Progenitor cell of endocrine pancreas (in vitro differentiated cells): ENCODE measurements at regions not wholly inside any gene's neighbourhood (a gene's known extent, or its start where the extent isn't known, plus 50 kb on each side); places are given as distances from the start of the nearest gene placed in this dataset.

Experiments used
- DNase-seq: peaks from one replicate; pipeline ENCODE4 v3.0.0; 2021; ENCODE audit warnings: low spot score; ENCODE audit not compliant: unreplicated experiment
- H3K27ac Mint-ChIP-seq: 2 replicates; pipeline ENCODE4 v1.8.0; 2021; ENCODE audit warnings: mild to moderate bottlenecking, moderate library complexity, mixed read lengths
- H3K27me3 Mint-ChIP-seq: 2 replicates; pipeline ENCODE4 v1.8.0; 2021; ENCODE audit warnings: mixed read lengths
- H3K36me3 Mint-ChIP-seq: 2 replicates; pipeline ENCODE4 v1.8.0; 2022; ENCODE audit warnings: mixed read lengths; ENCODE audit not compliant: insufficient read depth
- H3K4me1 Mint-ChIP-seq: 2 replicates; pipeline ENCODE4 v1.8.0; 2021; ENCODE audit warnings: low read depth, mixed read lengths
- H3K4me3 Mint-ChIP-seq: 2 replicates; pipeline ENCODE4 v1.8.0; 2021; ENCODE audit warnings: low read depth, mild to moderate bottlenecking, moderate library complexity, mixed read lengths
- H3K9me3 Mint-ChIP-seq: 2 replicates; pipeline ENCODE4 v1.8.0; 2021; ENCODE audit warnings: low read depth, mixed read lengths
- CTCF ChIP-seq: fragments of 200-600 bp; sonication (generic); IDR thresholded peaks from one replicate; pipeline ENCODE4 v1.5.0; 2021; ENCODE audit warnings: antibody characterized with exemption, mild to moderate bottlenecking; ENCODE audit not compliant: unreplicated experiment

DNA sequence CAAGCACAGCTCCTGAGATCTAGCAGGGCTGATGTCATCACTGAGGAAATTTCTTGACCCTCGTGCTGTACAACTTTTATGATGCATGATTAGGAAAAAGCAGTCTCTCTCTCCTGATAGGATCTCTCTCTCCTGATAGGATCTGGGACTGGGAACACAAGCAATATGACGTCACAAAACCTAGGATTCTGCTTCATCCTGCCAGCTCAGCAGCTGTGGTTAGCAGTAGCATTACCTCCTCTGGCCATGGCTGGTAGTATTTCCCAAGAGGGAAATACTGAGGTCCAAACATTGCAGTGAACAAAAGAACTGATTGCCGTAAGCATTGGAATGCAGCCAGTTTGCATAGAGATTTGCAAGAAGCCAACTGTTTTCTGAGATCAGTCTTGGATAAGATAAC, 521.2 kb upstream of the POU3F3 start:
- no peak for DNase-seq
- peaks cover 42% of the 10 kb centered on the region for H3K27me3 Mint-ChIP-seq
- no peak overlapping the region for H3K4me3 Mint-ChIP-seq
- H3K27ac Mint-ChIP-seq = no peak overlapping the region
- H3K9me3 Mint-ChIP-seq = peaks cover 8% of the 10 kb centered on the region
- H3K4me1 Mint-ChIP-seq = peaks cover 4% of the 10 kb centered on the region
- no peaks in the 10 kb centered on the region for H3K36me3 Mint-ChIP-seq
- TF ChIP-seq CTCF = no peak

GRCh38 chr2:104337869-104338268, 516.0 kb upstream of the POU3F3 start:
- no peak for TF ChIP-seq CTCF
- Mint-ChIP-seq H3K27me3 (peaks cover 55% of the 10 kb centered on the region), H3K27ac (no peak overlapping the region), H3K9me3 (peaks cover 11% of the 10 kb centered on the region), H3K36me3 (no peaks in the 10 kb centered on the region), H3K4me3 (no peak overlapping the region), H3K4me1 (no peaks in the 10 kb centered on the region)
- no peak for DNase-seq

DNA sequence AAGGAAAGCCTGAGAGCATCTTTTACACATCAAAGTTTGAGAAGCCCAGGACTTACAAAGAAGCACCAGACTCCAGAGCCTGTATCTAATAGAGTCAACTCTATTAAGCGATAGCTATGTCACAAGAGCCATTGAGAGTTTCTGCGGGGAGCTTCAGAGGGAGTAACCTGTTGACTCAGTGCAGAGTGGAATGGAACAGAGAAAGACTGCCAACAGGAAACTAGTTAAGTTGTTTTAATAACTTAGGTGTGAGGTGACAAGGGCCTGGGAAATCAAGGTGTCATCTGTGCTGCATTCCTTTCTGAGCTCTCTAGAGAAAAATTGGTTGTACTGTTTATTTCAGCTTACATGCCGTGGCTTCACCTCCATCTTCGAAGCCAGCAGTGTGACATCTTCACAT, 513.8 kb upstream of the POU3F3 start:
- no peak for TF ChIP-seq CTCF

DNA sequence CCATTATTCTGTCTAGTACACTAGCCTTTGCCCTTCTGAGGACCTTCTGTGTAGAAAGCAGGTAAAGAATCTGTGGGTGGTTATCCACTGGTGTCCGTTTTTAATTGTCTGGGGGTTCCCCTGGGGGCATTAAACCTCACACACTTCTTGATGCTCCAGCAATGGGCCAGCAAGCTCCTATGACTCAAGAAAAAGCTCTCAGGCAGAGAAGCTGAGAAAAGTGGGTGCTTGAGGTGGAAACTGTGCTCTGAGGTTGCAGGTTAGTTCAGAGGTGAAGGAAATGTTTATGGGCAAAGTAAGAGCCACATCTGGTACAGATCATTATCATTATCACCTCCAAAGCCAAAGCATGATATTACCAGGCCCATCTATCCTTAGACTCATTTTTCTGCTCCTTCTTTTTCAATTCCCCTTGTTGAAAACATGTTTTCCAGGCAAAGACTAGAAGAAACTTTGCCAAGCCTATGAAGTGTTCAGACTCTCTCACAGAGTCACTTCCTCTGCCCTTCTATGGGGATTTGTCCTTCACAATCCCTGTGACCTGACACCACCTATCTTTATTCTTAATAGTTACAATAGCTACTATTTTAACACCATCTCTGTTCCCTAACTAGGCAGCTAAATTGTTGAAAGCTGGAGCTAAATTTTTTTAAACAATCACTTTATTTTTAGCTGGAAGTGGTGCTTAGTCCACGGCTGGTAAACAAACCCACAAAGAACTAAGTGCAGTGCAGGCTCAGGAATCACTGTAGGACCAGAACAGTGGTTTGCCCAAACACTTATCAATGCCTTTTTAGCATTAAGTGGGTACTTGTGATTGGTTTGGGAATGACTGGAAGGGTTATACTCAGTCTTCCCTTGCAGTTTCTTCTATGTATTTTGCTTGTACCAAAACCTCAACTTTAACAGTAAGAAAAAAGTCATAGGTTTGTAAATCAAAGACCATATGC, 512.8 kb upstream of the POU3F3 start:
- DNase-seq = no peak
- Mint-ChIP-seq H3K4me1 (no peaks in the 10 kb centered on the region), H3K27me3 (peaks cover 44% of the 10 kb centered on the region), H3K27ac (no peak overlapping the region), H3K9me3 (peaks cover 8% of the 10 kb centered on the region), H3K4me3 (no peak overlapping the region), H3K36me3 (no peaks in the 10 kb centered on the region)
- no peak for TF ChIP-seq CTCF

More for the DNA sequence above, 513.8 kb upstream of the POU3F3 start:
- no peaks in the 10 kb centered on the region for H3K36me3 Mint-ChIP-seq
- peaks cover 11% of the 10 kb centered on the region for H3K9me3 Mint-ChIP-seq
- H3K27ac Mint-ChIP-seq = no peak overlapping the region
- no peak for DNase-seq
- no peak overlapping the region for H3K4me3 Mint-ChIP-seq
- peaks cover 47% of the 10 kb centered on the region for H3K27me3 Mint-ChIP-seq
- H3K4me1 Mint-ChIP-seq = no peaks in the 10 kb centered on the region

DNA sequence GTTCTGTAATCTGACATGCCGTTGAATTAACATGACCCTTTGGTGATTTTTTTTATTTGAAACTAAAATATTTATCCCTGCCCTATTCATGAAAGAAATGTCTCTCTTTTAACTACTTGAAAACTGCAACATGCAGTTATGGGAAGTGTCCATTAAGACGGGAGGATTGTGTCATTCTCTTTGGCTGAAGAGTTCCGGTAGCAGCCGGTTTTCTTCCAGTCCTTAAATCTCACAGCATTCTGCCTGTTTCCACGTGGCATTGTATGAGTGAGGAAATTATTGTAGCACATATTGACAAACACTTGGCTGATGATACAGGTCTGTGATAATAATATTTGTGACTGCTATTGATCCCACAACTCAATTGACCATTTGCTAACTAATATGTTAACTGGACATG, 509.6 kb upstream of the POU3F3 start:
- peaks cover 3% of the 10 kb centered on the region for H3K9me3 Mint-ChIP-seq
- H3K4me1 Mint-ChIP-seq = peaks cover 3% of the 10 kb centered on the region
- H3K36me3 Mint-ChIP-seq = no peaks in the 10 kb centered on the region
- no peak for TF ChIP-seq CTCF
- no peak overlapping the region for H3K27ac Mint-ChIP-seq
- H3K27me3 Mint-ChIP-seq = peaks cover 42% of the 10 kb centered on the region
- H3K4me3 Mint-ChIP-seq = no peak overlapping the region
- no peak for DNase-seq
